WTC11 (cell line): ENCODE measurements at regions not wholly inside any gene's neighbourhood (a gene's known extent, or its start where the extent isn't known, plus 50 kb on each side); places are given as distances from the start of the nearest gene placed in this dataset.

ENCODE experiments used
- EMX1 ChIP-seq: fragments of 250-450 bp; sonication (Bioruptor Pico); IDR thresholded peaks from 2 replicates; pipeline ENCODE4 v1.8.0; 2021; ENCODE audit warnings: mild to moderate bottlenecking
- NR1H2 ChIP-seq: sonication (generic); formaldehyde crosslinking; IDR thresholded peaks from 2 replicates; pipeline ENCODE4 v1.9.0; 2021; ENCODE audit warnings: mild to moderate bottlenecking, moderate library complexity, missing genetic modification reagents
- ZNF671 ChIP-seq: fragments of 250-450 bp; sonication (Bioruptor Pico); IDR thresholded peaks from 2 replicates; pipeline ENCODE4 v1.8.0; 2021; ENCODE audit warnings: mild to moderate bottlenecking
- TF ChIP-seq, protein P1 (sequence below): fragments of 200-600 bp; IDR thresholded peaks from 2 replicates; pipeline ENCODE4 v1.8.0; 2022; ENCODE audit warnings: antibody characterized with exemption
- TF ChIP-seq, protein P2 (sequence below): sonication (generic); formaldehyde crosslinking; IDR thresholded peaks from 2 replicates; pipeline ENCODE4 v1.8.0; 2022; ENCODE audit warnings: mild to moderate bottlenecking, missing genetic modification reagents
- TF ChIP-seq, protein P3 (sequence below): sonication (generic); formaldehyde crosslinking; conservative IDR thresholded peaks from 2 replicates; pipeline ENCODE4 v1.8.1; 2022; ENCODE audit warnings: mild to moderate bottlenecking, missing genetic modification reagents
- TF ChIP-seq, protein P4 (sequence below): sonication (generic); formaldehyde crosslinking; IDR thresholded peaks from 2 replicates; pipeline ENCODE4 v1.8.0; 2023; ENCODE audit warnings: missing genetic modification reagents
- TF ChIP-seq, protein P5 (sequence below): sonication (generic); formaldehyde crosslinking; IDR thresholded peaks from 2 replicates; pipeline ENCODE4 v1.8.0; 2022; ENCODE audit warnings: missing genetic modification reagents
- TF ChIP-seq, protein P6 (sequence below): sonication (generic); formaldehyde crosslinking; IDR thresholded peaks from 2 replicates; pipeline ENCODE4 v1.8.1; 2022; ENCODE audit warnings: low read depth, missing genetic modification reagents, borderline replicate concordance

DNA sequence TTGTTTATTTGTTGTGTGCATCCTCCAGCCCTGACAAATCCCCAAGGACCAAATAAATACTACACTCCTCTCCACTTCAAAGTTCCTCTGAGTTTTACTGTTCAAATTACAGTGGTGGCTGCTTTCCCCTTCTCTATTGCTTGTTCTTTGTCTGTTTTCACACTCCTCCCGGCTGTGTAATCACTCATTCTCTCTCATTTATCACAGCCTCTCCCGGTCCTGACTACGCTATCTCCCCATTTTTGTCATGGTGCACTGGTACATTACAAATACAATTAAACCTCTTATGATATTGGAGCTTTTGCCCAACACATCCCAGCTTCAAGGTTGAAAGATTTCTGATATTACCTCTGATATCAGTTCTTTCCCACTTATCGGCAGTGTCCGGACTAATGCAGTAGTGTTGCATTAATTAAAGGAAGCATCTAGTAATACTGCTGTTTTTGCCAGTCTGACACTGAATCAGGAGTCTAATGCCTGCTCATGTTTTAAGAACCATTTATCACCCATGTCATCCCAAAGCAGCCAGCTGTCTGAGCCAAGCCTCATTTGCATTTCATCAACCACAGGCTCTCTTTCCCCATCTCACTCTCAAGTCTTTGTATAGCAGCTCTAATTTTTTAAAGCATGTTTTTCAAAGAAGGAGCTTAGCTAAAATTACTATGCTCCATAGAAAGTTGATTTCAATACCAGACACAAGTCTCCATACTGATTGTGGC, 740.5 kb downstream of the ROBO2 start:
- TF ChIP-seq NR1H2 (CRISPR knock-in tag) = no peak
- TF ChIP-seq, protein P1, sequence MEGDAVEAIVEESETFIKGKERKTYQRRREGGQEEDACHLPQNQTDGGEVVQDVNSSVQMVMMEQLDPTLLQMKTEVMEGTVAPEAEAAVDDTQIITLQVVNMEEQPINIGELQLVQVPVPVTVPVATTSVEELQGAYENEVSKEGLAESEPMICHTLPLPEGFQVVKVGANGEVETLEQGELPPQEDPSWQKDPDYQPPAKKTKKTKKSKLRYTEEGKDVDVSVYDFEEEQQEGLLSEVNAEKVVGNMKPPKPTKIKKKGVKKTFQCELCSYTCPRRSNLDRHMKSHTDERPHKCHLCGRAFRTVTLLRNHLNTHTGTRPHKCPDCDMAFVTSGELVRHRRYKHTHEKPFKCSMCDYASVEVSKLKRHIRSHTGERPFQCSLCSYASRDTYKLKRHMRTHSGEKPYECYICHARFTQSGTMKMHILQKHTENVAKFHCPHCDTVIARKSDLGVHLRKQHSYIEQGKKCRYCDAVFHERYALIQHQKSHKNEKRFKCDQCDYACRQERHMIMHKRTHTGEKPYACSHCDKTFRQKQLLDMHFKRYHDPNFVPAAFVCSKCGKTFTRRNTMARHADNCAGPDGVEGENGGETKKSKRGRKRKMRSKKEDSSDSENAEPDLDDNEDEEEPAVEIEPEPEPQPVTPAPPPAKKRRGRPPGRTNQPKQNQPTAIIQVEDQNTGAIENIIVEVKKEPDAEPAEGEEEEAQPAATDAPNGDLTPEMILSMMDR = no peak
- TF ChIP-seq, protein P2, sequence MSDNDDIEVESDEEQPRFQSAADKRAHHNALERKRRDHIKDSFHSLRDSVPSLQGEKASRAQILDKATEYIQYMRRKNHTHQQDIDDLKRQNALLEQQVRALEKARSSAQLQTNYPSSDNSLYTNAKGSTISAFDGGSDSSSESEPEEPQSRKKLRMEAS (CRISPR knock-in tag) = no peak
- TF ChIP-seq ZNF671 (CRISPR knock-in tag) = no peak
- TF ChIP-seq, protein P3, sequence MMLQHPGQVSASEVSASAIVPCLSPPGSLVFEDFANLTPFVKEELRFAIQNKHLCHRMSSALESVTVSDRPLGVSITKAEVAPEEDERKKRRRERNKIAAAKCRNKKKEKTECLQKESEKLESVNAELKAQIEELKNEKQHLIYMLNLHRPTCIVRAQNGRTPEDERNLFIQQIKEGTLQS (CRISPR knock-in tag) = no peak
- TF ChIP-seq, protein P4, sequence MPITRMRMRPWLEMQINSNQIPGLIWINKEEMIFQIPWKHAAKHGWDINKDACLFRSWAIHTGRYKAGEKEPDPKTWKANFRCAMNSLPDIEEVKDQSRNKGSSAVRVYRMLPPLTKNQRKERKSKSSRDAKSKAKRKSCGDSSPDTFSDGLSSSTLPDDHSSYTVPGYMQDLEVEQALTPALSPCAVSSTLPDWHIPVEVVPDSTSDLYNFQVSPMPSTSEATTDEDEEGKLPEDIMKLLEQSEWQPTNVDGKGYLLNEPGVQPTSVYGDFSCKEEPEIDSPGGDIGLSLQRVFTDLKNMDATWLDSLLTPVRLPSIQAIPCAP (CRISPR knock-in tag) = no peak
- TF ChIP-seq, protein P5, sequence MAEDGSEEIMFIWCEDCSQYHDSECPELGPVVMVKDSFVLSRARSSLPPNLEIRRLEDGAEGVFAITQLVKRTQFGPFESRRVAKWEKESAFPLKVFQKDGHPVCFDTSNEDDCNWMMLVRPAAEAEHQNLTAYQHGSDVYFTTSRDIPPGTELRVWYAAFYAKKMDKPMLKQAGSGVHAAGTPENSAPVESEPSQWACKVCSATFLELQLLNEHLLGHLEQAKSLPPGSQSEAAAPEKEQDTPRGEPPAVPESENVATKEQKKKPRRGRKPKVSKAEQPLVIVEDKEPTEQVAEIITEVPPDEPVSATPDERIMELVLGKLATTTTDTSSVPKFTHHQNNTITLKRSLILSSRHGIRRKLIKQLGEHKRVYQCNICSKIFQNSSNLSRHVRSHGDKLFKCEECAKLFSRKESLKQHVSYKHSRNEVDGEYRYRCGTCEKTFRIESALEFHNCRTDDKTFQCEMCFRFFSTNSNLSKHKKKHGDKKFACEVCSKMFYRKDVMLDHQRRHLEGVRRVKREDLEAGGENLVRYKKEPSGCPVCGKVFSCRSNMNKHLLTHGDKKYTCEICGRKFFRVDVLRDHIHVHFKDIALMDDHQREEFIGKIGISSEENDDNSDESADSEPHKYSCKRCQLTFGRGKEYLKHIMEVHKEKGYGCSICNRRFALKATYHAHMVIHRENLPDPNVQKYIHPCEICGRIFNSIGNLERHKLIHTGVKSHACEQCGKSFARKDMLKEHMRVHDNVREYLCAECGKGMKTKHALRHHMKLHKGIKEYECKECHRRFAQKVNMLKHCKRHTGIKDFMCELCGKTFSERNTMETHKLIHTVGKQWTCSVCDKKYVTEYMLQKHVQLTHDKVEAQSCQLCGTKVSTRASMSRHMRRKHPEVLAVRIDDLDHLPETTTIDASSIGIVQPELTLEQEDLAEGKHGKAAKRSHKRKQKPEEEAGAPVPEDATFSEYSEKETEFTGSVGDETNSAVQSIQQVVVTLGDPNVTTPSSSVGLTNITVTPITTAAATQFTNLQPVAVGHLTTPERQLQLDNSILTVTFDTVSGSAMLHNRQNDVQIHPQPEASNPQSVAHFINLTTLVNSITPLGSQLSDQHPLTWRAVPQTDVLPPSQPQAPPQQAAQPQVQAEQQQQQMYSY (CRISPR knock-in tag) = no peak
- no peak for TF ChIP-seq EMX1 (CRISPR knock-in tag)
- TF ChIP-seq, protein P6, sequence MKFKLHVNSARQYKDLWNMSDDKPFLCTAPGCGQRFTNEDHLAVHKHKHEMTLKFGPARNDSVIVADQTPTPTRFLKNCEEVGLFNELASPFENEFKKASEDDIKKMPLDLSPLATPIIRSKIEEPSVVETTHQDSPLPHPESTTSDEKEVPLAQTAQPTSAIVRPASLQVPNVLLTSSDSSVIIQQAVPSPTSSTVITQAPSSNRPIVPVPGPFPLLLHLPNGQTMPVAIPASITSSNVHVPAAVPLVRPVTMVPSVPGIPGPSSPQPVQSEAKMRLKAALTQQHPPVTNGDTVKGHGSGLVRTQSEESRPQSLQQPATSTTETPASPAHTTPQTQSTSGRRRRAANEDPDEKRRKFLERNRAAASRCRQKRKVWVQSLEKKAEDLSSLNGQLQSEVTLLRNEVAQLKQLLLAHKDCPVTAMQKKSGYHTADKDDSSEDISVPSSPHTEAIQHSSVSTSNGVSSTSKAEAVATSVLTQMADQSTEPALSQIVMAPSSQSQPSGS (CRISPR knock-in tag) = no peak
